HEK293 (cell line): ENCODE measurements at regions not wholly inside any gene's neighbourhood (a gene's known extent, or its start where the extent isn't known, plus 50 kb on each side); places are given as distances from the start of the nearest gene placed in this dataset.

Experiments used
- CTCF ChIA-PET: fragments of 350-600 bp; formaldehyde crosslinking; extraction: SDS; loops from one replicate; lab custom pipeline; 2021; ENCODE audit warnings: antibody characterized with exemption; lab: Yijun Ruan, JAX
- POLR2A ChIA-PET: fragments of 300-600 bp; formaldehyde crosslinking; extraction: SDS; loops from one replicate; lab custom pipeline; 2020; ENCODE audit warnings: antibody characterized with exemption, inconsistent platforms; lab: Yijun Ruan, JAX
- H3K27ac ChIP-seq: fragments of 200-500 bp; sonication (Bioruptor generic); 2 replicates; pipeline ENCODE4 v1.5.1; 2014; ENCODE audit warnings: low read depth, low read length, control low read depth, inconsistent platforms; ENCODE audit errors: extremely low read depth
- H3K36me3 ChIP-seq, 2 experiments: fragments of 200-500 bp in 1 of 2; sonication (Bioruptor generic) in 1 of 2; 1 replicate in 1 of 2; 2 replicates in 1 of 2; pipeline ENCODE4 v1.5.1; 2014 to 2017; ENCODE audit warnings: inconsistent platforms in 2 of 2, low read length in 2 of 2; ENCODE audit not compliant: control insufficient read depth in 2 of 2, insufficient read depth in 1 of 2
- H3K4me1 ChIP-seq: fragments of 200-500 bp; sonication (Bioruptor generic); 2 replicates; pipeline ENCODE4 v1.5.1; 2014; ENCODE audit warnings: mild to moderate bottlenecking, low read length, inconsistent platforms; ENCODE audit not compliant: control insufficient read depth, insufficient read depth
- H3K4me3 ChIP-seq: 2 replicates; pipeline ENCODE4 v1.5.1; 2011; ENCODE audit warnings: low read depth, mild to moderate bottlenecking, control low read depth, low read length, moderate library complexity
- H3K9me3 ChIP-seq: fragments of 200-500 bp; sonication (Bioruptor generic); 2 replicates; pipeline ENCODE4 v1.5.1; 2014; ENCODE audit warnings: low read depth, low read length, inconsistent platforms; ENCODE audit not compliant: control insufficient read depth, insufficient read depth
- BCL11B ChIP-seq: fragments of 450-650 bp; formaldehyde crosslinking; IDR thresholded peaks from 2 replicates; pipeline ENCODE4 v1.5.1; 2016; ENCODE audit warnings: low read depth, missing biosample characterization, missing genetic modification characterization
- GLI2 ChIP-seq: fragments of 450-650 bp; formaldehyde crosslinking; IDR thresholded peaks from 2 replicates; pipeline ENCODE4; 2017; ENCODE audit warnings: missing biosample characterization, missing genetic modification characterization, low read depth, borderline replicate concordance
- GLI4 ChIP-seq: fragments of 450-650 bp; formaldehyde crosslinking; IDR thresholded peaks from 2 replicates; pipeline ENCODE4 v1.5.1; 2016; ENCODE audit warnings: missing biosample characterization, missing genetic modification characterization
- KLF1 ChIP-seq: fragments of 450-650 bp; formaldehyde crosslinking; IDR thresholded peaks from 2 replicates; pipeline ENCODE4 v1.5.1; 2016; ENCODE audit warnings: missing biosample characterization, missing genetic modification characterization
- SALL2 ChIP-seq: fragments of 450-650 bp; formaldehyde crosslinking; IDR thresholded peaks from 2 replicates; pipeline ENCODE4 v1.5.0; 2017; ENCODE audit warnings: missing biosample characterization, mild to moderate bottlenecking, missing genetic modification characterization, borderline replicate concordance
- SP7 ChIP-seq: fragments of 450-650 bp; formaldehyde crosslinking; IDR thresholded peaks from 2 replicates; pipeline ENCODE4 v1.5.1; 2016; ENCODE audit warnings: missing biosample characterization, missing genetic modification characterization
- ZBTB21 ChIP-seq: fragments of 450-650 bp; formaldehyde crosslinking; IDR thresholded peaks from 2 replicates; pipeline ENCODE4 v1.5.1; 2017; ENCODE audit warnings: missing biosample characterization, missing genetic modification characterization
- ZFP37 ChIP-seq: fragments of 450-650 bp; formaldehyde crosslinking; IDR thresholded peaks from 2 replicates; pipeline ENCODE4 v1.5.1; 2016; ENCODE audit warnings: missing biosample characterization, missing genetic modification characterization
- ZNF138 ChIP-seq: fragments of 450-650 bp; formaldehyde crosslinking; IDR thresholded peaks from 2 replicates; pipeline ENCODE4 v1.5.1; 2016; ENCODE audit warnings: missing biosample characterization, missing genetic modification characterization, borderline replicate concordance
- ZNF175 ChIP-seq: fragments of 450-650 bp; formaldehyde crosslinking; IDR thresholded peaks from 2 replicates; pipeline ENCODE4 v1.5.1; 2016; ENCODE audit warnings: missing biosample characterization, missing genetic modification characterization
- ZNF266 ChIP-seq: fragments of 450-650 bp; formaldehyde crosslinking; IDR thresholded peaks from 2 replicates; pipeline ENCODE4 v1.5.1; 2016; ENCODE audit warnings: missing biosample characterization, missing genetic modification characterization, low read depth
- ZNF335 ChIP-seq: fragments of 450-650 bp; formaldehyde crosslinking; conservative IDR thresholded peaks from 2 replicates; pipeline ENCODE4 v1.5.1; 2016; ENCODE audit warnings: missing biosample characterization, missing genetic modification characterization
- ZNF341 ChIP-seq: fragments of 450-650 bp; formaldehyde crosslinking; IDR thresholded peaks from 2 replicates; pipeline ENCODE4; 2016; ENCODE audit warnings: low read depth, missing biosample characterization, missing genetic modification characterization
- ZNF366 ChIP-seq: fragments of 450-650 bp; formaldehyde crosslinking; conservative IDR thresholded peaks from 2 replicates; pipeline ENCODE4 v1.5.1; 2016; ENCODE audit warnings: missing biosample characterization, missing genetic modification characterization
- ZNF664 ChIP-seq: fragments of 450-650 bp; formaldehyde crosslinking; IDR thresholded peaks from 2 replicates; pipeline ENCODE4 v1.5.1; 2016; ENCODE audit warnings: missing biosample characterization, missing genetic modification characterization
- ZNF76 ChIP-seq: fragments of 450-650 bp; formaldehyde crosslinking; IDR thresholded peaks from 2 replicates; pipeline ENCODE4; 2016; ENCODE audit warnings: low read depth, missing biosample characterization, missing genetic modification characterization, borderline replicate concordance
- ZNF776 ChIP-seq: fragments of 450-650 bp; formaldehyde crosslinking; IDR thresholded peaks from 2 replicates; pipeline ENCODE4 v1.5.0; 2017; ENCODE audit warnings: missing biosample characterization, missing genetic modification characterization, borderline replicate concordance
- ZNF792 ChIP-seq: fragments of 450-650 bp; formaldehyde crosslinking; IDR thresholded peaks from 2 replicates; pipeline ENCODE4 v1.5.1; 2016; ENCODE audit warnings: missing biosample characterization, missing genetic modification characterization
- ZNF837 ChIP-seq: fragments of 450-650 bp; formaldehyde crosslinking; IDR thresholded peaks from 2 replicates; pipeline ENCODE4 v1.5.1; 2016; ENCODE audit warnings: missing biosample characterization, missing genetic modification characterization
- TF ChIP-seq, protein P1 (sequence below): fragments of 450-650 bp; formaldehyde crosslinking; IDR thresholded peaks from 2 replicates; pipeline ENCODE4; 2016; ENCODE audit warnings: missing biosample characterization, missing genetic modification characterization
- TF ChIP-seq, protein P2 (sequence below): fragments of 450-650 bp; IDR thresholded peaks from 2 replicates; pipeline ENCODE4 v1.5.1; 2018; ENCODE audit warnings: missing biosample characterization, missing genetic modification characterization
- TF ChIP-seq, protein P3 (sequence below): fragments of 450-650 bp; formaldehyde crosslinking; IDR thresholded peaks from 2 replicates; pipeline ENCODE4 v1.5.1; 2016; ENCODE audit warnings: missing biosample characterization, missing genetic modification characterization, low read depth
- TF ChIP-seq, protein P4 (sequence below): fragments of 450-650 bp; formaldehyde crosslinking; IDR thresholded peaks from 2 replicates; pipeline ENCODE4 v1.5.1; 2016; ENCODE audit warnings: missing biosample characterization, missing genetic modification characterization

DNA sequence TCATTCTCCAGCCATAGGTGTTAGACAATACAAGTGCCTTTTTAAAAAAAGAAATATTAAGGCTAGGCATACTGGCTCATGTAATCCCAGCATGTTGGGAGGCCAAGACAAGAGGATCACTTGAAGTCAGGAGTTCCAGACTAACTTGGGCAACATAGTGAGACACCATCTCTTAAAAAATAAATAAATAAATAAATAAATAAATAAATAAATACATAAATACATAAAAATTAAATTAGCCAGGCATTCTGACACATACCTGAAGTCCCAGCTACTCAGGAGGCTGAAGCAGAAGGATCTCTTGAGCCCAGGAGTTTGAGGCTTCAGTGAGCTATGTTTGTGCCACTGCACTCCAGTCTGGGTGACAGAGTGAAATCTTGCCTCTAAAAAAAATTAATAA, 85.8 kb upstream of the ATP1B1 start (continued):
- peak; percentile 67; the same call in 1 of the 2 replicates for TF ChIP-seq ZNF266

DNA sequence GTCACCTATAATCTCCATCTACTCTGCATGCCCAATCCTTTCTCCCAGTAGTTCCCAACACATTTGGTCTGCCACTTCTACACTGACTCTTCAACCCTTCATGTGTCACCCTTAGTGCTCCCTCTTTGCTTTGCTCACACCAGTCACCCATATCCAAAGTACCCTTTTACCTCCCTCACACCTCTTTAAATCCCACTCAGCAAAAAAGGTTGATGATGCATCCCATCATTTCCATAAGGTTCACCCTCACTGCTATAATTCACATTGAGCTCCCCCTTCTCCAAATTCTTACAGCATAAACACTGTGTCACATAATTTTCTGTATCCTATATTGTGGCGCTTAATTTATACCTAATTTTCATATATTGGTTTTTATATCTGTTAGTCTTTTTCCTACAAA, 83.8 kb upstream of the ATP1B1 start:
- H3K27ac ChIP-seq, result no peak overlapping the region
- TF ChIP-seq, protein P1, sequence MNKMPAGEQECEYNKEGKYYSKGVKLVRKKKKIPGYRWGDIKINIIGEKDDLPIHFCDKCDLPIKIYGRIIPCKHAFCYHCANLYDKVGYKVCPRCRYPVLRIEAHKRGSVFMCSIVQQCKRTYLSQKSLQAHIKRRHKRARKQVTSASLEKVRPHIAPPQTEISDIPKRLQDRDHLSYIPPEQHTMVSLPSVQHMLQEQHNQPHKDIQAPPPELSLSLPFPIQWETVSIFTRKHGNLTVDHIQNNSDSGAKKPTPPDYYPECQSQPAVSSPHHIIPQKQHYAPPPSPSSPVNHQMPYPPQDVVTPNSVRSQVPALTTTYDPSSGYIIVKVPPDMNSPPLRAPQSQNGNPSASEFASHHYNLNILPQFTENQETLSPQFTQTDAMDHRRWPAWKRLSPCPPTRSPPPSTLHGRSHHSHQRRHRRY (tag by site-specific recombination), result no peak
- TF ChIP-seq, all 188 proteins: peak for 0
- no peaks in the 10 kb centered on the region for H3K4me1 ChIP-seq
- POLR2A ChIA-PET, result no interaction called here
- H3K9me3 ChIP-seq, result no peaks in the 10 kb centered on the region
- CTCF ChIA-PET, result no interaction called here
- no peak overlapping the region for H3K4me3 ChIP-seq
- H3K36me3 ChIP-seq, result no peaks in the 10 kb centered on the region

DNA sequence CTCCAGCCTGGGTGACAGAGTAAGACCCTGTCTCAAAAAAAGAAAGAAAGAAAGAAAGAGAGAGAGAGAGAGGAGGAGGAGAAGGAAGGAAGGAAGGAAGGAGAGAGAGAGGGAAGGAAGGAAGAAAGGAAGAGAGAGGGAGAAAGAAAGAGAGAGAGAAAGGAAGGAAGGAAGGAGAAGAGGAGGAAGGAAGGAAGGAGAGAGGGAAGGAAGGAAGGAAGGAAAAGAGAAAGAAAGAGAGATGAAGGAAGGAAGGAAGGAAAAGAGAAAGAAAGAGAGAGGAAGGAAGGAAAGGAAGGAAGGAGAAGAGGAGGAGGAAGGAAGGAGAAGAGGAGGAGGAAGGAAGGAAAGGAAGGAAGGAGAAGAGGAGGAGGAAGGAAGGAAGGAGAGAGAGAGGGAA, 82.2 kb upstream of the ATP1B1 start:
- CTCF ChIA-PET, result no interaction called here
- H3K36me3 ChIP-seq, result no peaks in the 10 kb centered on the region
- H3K4me3 ChIP-seq, result no peak overlapping the region
- POLR2A ChIA-PET, result no interaction called here
- TF ChIP-seq, protein P2, sequence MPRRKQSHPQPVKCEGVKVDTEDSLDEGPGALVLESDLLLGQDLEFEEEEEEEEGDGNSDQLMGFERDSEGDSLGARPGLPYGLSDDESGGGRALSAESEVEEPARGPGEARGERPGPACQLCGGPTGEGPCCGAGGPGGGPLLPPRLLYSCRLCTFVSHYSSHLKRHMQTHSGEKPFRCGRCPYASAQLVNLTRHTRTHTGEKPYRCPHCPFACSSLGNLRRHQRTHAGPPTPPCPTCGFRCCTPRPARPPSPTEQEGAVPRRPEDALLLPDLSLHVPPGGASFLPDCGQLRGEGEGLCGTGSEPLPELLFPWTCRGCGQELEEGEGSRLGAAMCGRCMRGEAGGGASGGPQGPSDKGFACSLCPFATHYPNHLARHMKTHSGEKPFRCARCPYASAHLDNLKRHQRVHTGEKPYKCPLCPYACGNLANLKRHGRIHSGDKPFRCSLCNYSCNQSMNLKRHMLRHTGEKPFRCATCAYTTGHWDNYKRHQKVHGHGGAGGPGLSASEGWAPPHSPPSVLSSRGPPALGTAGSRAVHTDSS (tag by site-specific recombination), result peak; percentile 23; the same call in 1 of the 2 replicates
- TF ChIP-seq ZNF138 (tag by site-specific recombination) (no peak), SALL2 (tag by site-specific recombination) (0 out of 2 replicates have a peak, but pooled peaks have one; percentile 42), ZNF335 (tag by site-specific recombination) (no peak), ZNF341 (no peak), GLI4 (tag by site-specific recombination) (no peak), ZNF792 (no peak), ZNF366 (tag by site-specific recombination) (peak; percentile 94), ZNF776 (peak; percentile 40; the same call in 1 of the 2 replicates)
- no peaks in the 10 kb centered on the region for H3K9me3 ChIP-seq
- no peaks in the 10 kb centered on the region for H3K4me1 ChIP-seq
- no peak overlapping the region for H3K27ac ChIP-seq

DNA sequence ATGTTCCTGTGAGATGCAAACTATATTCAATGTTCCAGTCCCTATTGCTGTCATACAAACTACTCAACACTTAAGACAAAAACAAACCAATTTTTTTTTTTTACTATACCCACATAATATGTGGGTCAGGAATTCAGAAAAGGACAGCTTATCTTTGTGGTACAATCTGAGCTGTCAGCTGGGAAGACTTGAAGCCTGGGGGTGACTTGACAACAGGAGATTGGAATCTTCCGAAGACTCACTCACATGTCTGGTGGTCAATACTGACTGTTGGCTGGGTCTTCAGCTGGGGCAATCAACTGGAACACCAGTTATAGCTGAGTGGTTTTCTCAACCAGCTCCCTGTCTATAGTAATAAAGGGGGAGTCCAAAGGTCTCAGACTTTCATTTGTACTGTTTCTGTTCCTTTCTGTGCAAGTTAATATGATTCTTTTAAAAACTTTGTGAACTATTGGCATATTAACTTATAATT, 81.7 kb upstream of the ATP1B1 start:
- H3K4me3 ChIP-seq, result no peak overlapping the region
- CTCF ChIA-PET, result no interaction called here
- no peaks in the 10 kb centered on the region for H3K9me3 ChIP-seq
- POLR2A ChIA-PET, result no interaction called here
- no peak for TF ChIP-seq SP7 (tag by site-specific recombination)
- TF ChIP-seq, protein P3, sequence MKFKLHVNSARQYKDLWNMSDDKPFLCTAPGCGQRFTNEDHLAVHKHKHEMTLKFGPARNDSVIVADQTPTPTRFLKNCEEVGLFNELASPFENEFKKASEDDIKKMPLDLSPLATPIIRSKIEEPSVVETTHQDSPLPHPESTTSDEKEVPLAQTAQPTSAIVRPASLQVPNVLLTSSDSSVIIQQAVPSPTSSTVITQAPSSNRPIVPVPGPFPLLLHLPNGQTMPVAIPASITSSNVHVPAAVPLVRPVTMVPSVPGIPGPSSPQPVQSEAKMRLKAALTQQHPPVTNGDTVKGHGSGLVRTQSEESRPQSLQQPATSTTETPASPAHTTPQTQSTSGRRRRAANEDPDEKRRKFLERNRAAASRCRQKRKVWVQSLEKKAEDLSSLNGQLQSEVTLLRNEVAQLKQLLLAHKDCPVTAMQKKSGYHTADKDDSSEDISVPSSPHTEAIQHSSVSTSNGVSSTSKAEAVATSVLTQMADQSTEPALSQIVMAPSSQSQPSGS (tag by site-specific recombination), result no peak
- TF ChIP-seq ZFP37 (tag by site-specific recombination), result no peak
- TF ChIP-seq BCL11B (tag by site-specific recombination), result no peak
- TF ChIP-seq ZNF76 (tag by site-specific recombination), result no peak
- TF ChIP-seq ZNF837, result no peak
- no peak for TF ChIP-seq GLI2
- TF ChIP-seq, protein P4, sequence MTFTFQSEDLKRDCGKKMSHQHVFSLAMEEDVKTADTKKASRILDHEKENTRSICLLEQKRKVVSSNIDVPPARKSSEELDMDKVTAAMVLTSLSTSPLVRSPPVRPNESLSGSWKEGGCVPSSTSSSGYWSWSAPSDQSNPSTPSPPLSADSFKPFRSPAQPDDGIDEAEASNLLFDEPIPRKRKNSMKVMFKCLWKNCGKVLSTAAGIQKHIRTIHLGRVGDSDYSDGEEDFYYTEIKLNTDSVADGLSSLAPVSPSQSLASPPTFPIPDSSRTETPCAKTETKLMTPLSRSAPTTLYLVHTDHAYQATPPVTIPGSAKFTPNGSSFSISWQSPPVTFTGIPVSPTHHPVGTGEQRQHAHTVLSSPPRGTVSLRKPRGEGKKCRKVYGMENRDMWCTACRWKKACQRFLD (tag by site-specific recombination), result no peak
- TF ChIP-seq ZBTB21 (tag by site-specific recombination), result no peak
- no peak for TF ChIP-seq KLF1 (tag by site-specific recombination)
- TF ChIP-seq ZNF175 (tag by site-specific recombination), result no peak
- TF ChIP-seq ZNF266, result no peak
- TF ChIP-seq ZNF664 (tag by site-specific recombination), result no peak
- no peaks in the 10 kb centered on the region for H3K4me1 ChIP-seq
- no peak overlapping the region for H3K27ac ChIP-seq
- no peaks in the 10 kb centered on the region for H3K36me3 ChIP-seq
